Sigmoid colon (tissue), 6 donors: ENCODE measurements at regions not wholly inside any gene's neighbourhood (a gene's known extent, or its start where the extent isn't known, plus 50 kb on each side); places are given as distances from the start of the nearest gene placed in this dataset.

Source experiments
- DNase-seq: peaks from one replicate; pipeline ENCODE4 v3.0.0-alpha.2; 2019
- H3K27ac ChIP-seq, 4 donors: fragments of 200-600 bp; sonication (generic); one replicate each; pipeline ENCODE4 v1.5.1; 2016 to 2019; ENCODE audit warnings: mild to moderate bottlenecking in 1 of 4
- H3K27me3 ChIP-seq, 3 donors: fragments of 200-600 bp; sonication (generic); one replicate each; pipeline ENCODE4 v1.5.1; 2019; ENCODE audit warnings: mild to moderate bottlenecking in 1 of 3
- H3K36me3 ChIP-seq, 4 donors: fragments of 200-600 bp; sonication (generic); one replicate each; pipeline ENCODE4 v1.5.1; 2016 to 2019
- H3K4me1 ChIP-seq, 4 donors: fragments of 200-600 bp; sonication (generic); one replicate each; pipeline ENCODE4 v1.5.1; 2017 to 2019
- H3K4me3 ChIP-seq, 4 donors: fragments of 200-600 bp; sonication (generic); one replicate each; pipeline ENCODE4 v1.5.1; 2017 to 2019; ENCODE audit warnings: mild to moderate bottlenecking in 2 of 4, moderate library complexity in 1 of 4
- H3K9me3 ChIP-seq, 4 donors: fragments of 200-600 bp in 3 of 4; sonication (generic) in 3 of 4; one replicate each; pipeline versions ENCODE4 v1.5.1 to v1.6.1; 2013 to 2019
- EP300 ChIP-seq, 4 donors: sonication (generic); formaldehyde crosslinking; IDR thresholded peaks; one replicate each; pipeline ENCODE4 v1.6.1; 2017; ENCODE audit warnings: antibody characterized with exemption in 4 of 4
- POLR2A ChIP-seq, 2 donors: fragments of 450-650 bp; IDR thresholded peaks; one replicate each; pipeline ENCODE4 v1.6.1; 2016; ENCODE audit warnings: antibody characterized with exemption in 2 of 2, mild to moderate bottlenecking in 2 of 2, moderate library complexity in 2 of 2
- POLR2AphosphoS5 ChIP-seq, 4 donors: sonication (generic); formaldehyde crosslinking; IDR thresholded peaks; one replicate each; pipeline ENCODE4 v1.6.1; 2017; ENCODE audit warnings: antibody characterized with exemption in 4 of 4
- WGBS, 2 donors: extraction: QIAGEN DNeasy Blood & Tissue Kit; methylation state at CpG; one replicate each; pipeline ENCODE4 v1.1.7; 2013; 5-methylcytosine and 5-hydroxymethylcytosine counted together
- intact Hi-C: fragments of 100-400 bp; cut with DNase I; formaldehyde crosslinking; loops from one replicate; pipeline ENCODE4 v1.15.1; 2023
- TF ChIP-seq, protein P1 (sequence below), 4 experiments: fragments of 450-650 bp in 3 of 4; fragments of 200-600 bp in 1 of 4; IDR thresholded peaks; one replicate each; pipeline ENCODE4 v1.5.1; 2016 to 2019; ENCODE audit warnings: antibody characterized with exemption in 4 of 4, mild to moderate bottlenecking in 3 of 4, moderate library complexity in 2 of 4
- donor health status: healthy with polysubstance abuse.
- donor health status: healthy.

DNA sequence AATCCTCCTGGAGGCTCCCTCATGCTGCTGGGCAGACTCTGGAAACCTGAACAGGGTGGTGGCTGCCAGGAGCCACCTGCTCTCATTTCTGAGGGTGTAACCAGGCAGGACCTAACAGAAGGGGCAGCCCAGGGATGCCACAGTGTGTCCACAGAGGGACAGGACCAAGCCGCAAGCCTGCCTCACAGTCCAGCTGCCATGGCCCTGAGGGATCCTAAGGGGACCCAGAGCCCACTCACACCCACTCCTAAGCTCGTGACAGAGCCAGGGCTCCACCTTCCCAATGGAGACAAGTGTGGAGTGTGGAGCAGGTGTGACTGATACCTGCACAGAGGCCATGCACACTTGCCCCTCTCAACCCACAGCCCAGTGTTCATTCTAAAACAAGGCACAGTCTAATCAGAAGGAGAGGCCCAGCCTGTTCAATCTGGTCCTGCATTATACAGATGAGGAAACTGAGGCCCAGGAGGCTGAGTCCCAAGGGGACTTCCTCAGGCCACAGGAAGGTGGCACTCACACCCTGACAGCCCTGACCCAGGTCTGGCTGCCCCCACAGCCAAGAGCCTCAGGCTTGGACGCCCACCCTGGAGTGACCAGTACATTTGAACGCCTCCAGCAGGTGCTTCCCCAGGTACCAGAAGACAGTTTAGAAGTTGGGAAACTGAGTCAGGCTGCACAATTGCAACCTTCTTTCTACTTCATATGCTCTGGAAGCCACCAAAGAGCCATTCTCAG lies 220.1 kb downstream of the TUBA3C start:
- DNase-seq = no peak

DNA sequence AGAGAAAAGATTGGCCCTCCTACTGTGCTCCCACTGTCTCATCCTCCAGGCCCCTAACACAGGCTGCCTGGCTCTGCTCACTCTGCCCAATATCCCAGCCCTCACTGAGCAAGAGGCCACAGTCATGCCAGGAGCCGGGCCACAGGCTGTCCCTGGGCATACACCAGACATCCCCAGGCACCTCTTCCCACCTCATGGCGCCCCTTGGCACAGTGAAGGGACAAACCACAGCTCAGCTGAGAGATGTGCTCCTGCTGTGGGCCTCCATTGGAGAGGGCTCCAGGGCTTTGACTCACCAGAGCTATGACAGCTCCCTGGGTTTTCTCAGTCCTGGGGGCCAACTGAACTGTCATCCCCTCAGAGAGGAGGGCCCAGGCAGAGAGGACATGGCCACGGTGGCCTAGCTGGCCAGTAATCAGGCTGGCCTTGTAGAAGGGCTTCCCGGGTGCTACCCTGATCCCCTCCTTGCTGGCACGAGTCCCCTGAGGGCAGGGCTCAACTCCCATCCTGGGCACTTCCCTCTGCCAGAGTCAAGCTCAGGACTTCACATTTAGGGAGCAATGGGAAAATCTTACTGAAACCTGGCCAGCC lies 220.9 kb downstream of the TUBA3C start:
- intact Hi-C loops = no loop called here
- Histone ChIP-seq H3K27ac (no peak overlapping the region), H3K9me3 (peaks cover 0 to 16% (median 4%) of the 10 kb centered on the region in 4 donors), H3K4me3 (no peak overlapping the region), H3K27me3 (no peaks in the 10 kb centered on the region), H3K4me1 (no peaks in the 10 kb centered on the region), H3K36me3 (no peaks in the 10 kb centered on the region)
- TF ChIP-seq EP300 (IDR thresholded peaks at IDR 0.05) = no peak
- no peak for TF ChIP-seq POLR2A (IDR thresholded peaks at IDR 0.05)
- TF ChIP-seq, protein P1, sequence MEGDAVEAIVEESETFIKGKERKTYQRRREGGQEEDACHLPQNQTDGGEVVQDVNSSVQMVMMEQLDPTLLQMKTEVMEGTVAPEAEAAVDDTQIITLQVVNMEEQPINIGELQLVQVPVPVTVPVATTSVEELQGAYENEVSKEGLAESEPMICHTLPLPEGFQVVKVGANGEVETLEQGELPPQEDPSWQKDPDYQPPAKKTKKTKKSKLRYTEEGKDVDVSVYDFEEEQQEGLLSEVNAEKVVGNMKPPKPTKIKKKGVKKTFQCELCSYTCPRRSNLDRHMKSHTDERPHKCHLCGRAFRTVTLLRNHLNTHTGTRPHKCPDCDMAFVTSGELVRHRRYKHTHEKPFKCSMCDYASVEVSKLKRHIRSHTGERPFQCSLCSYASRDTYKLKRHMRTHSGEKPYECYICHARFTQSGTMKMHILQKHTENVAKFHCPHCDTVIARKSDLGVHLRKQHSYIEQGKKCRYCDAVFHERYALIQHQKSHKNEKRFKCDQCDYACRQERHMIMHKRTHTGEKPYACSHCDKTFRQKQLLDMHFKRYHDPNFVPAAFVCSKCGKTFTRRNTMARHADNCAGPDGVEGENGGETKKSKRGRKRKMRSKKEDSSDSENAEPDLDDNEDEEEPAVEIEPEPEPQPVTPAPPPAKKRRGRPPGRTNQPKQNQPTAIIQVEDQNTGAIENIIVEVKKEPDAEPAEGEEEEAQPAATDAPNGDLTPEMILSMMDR (IDR thresholded peaks at IDR 0.05) = no peak
- TF ChIP-seq POLR2AphosphoS5 (IDR thresholded peaks at IDR 0.05) = no peak
- 62 to 67% methylated on average over 5 of the region's 5 CpGs for WGBS, 2 donors
- DNase-seq = no peak

More for the DNA sequence above, 220.1 kb downstream of the TUBA3C start:
- Histone ChIP-seq H3K4me1 (no peaks in the 10 kb centered on the region), H3K36me3 (no peaks in the 10 kb centered on the region), H3K4me3 (no peak overlapping the region), H3K27me3 (no peaks in the 10 kb centered on the region), H3K27ac (no peak overlapping the region), H3K9me3 (peaks cover 0 to 16% (median 4%) of the 10 kb centered on the region in 4 donors)
- WGBS, 2 donors = 47 to 51% methylated on average over 4 of the region's 4 CpGs
- intact Hi-C loops = no loop called here
- TF ChIP-seq POLR2AphosphoS5 (IDR thresholded peaks at IDR 0.05) (no peak), POLR2A (IDR thresholded peaks at IDR 0.05) (no peak), EP300 (IDR thresholded peaks at IDR 0.05) (no peak)
- TF ChIP-seq, protein P1 (IDR thresholded peaks at IDR 0.05) = no peak

DNA sequence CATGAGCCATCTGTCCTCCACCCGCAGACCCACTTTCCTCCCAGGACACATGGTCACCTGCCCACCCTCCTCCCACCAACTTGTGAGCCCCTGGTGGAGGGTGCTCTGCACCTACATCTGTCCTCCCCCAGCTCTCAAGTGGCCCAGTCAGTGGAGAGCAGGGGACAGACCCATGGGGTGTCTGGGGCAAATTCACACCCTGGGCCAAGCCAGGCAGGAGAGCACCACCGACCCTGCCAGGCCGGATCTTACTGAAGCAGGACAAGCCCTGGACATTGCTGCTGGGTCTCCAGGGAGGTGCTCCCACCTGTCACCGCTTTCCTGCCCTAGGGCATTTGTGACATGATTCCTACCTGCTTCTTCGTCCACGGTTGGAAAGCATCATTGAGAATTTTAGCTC lies 221.6 kb downstream of the TUBA3C start:
- intact Hi-C loops = no loop called here
- 83 to 89% methylated on average over 6 of the region's 6 CpGs for WGBS, 2 donors
- Histone ChIP-seq H3K27me3 (no peaks in the 10 kb centered on the region), H3K9me3 (peaks cover 0 to 16% (median 4%) of the 10 kb centered on the region in 4 donors), H3K36me3 (no peaks in the 10 kb centered on the region), H3K4me3 (no peak overlapping the region), H3K4me1 (no peaks in the 10 kb centered on the region), H3K27ac (no peak overlapping the region)
- TF ChIP-seq POLR2AphosphoS5 (IDR thresholded peaks at IDR 0.05) (no peak), POLR2A (IDR thresholded peaks at IDR 0.05) (no peak), EP300 (IDR thresholded peaks at IDR 0.05) (no peak)
- TF ChIP-seq, protein P1 (IDR thresholded peaks at IDR 0.05) = no peak
- DNase-seq = no peak

DNA sequence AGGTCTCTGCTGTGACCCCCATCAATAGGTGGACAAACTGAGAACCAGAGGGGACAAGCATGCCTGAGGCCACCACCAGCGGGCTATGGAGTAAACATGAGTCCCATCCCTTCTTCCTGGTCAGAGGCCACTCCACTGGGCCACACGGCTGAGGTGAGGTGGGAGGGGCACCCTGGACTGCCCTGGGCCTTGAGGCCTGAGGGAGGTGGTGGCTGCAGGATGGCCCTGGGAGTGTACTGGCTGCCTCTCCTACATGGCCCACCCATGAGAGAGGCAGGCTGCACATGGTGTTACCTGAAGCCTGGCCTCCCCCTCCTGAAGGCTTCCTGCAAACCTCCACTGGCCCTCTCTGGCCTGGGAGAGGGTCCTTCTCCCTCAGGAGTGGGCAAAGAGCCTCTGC lies 222.4 kb downstream of the TUBA3C start:
- Histone ChIP-seq H3K36me3 (no peaks in the 10 kb centered on the region), H3K4me3 (no peak overlapping the region), H3K4me1 (no peaks in the 10 kb centered on the region), H3K27me3 (no peaks in the 10 kb centered on the region), H3K27ac (no peak overlapping the region), H3K9me3 (peaks cover 0 to 16% (median 4%) of the 10 kb centered on the region in 4 donors)
- no peak for TF ChIP-seq POLR2AphosphoS5 (IDR thresholded peaks at IDR 0.05)
- no peak for TF ChIP-seq EP300 (IDR thresholded peaks at IDR 0.05)
- TF ChIP-seq, protein P1 (IDR thresholded peaks at IDR 0.05) = no peak
- TF ChIP-seq POLR2A (IDR thresholded peaks at IDR 0.05) = no peak
- DNase-seq = no peak
- intact Hi-C loops = no loop called here
- 59 to 74% methylated on average over 2 of the region's 2 CpGs for WGBS, 2 donors
